GM19372 (cell line): ENCODE measurements at regions not wholly inside any gene's neighbourhood (a gene's known extent, or its start where the extent isn't known, plus 50 kb on each side); places are given as distances from the start of the nearest gene placed in this dataset.

Experiments
- ATAC-seq: cut with Tn5 transposase; IDR thresholded peaks from one replicate; pipeline ENCODE4 v1.9.1; 2021; ENCODE audit warnings: mild to moderate bottlenecking, low read depth, moderate library complexity; ENCODE audit not compliant: unreplicated experiment

DNA sequence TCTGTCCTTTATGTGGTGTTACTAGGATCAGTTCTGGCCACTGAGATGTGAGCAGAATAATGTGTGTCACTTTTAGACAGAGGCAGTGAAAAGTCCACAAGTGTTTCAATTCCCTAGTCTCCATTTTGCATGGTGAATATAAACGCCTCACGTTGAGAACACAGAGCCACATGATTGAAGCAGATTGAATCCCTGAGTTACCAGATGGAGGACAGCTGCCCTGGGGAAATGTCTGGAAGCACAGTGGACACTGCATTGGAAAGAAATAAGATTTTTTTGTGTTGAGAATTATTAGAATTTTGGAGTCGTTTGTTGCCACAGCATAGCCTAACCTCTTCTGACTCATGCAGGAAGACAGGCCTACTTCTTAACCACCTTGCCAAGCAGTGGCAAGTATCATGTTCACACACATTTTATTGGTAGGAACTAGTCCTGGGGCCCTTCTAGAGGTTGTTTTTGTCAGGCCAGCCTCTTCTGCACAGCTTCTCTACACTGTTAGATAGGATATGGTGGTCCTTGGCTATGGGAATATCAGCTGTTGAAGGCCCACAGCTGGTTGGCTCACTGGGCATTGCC is 188.6 kb downstream of the TMEM182 start:
- ATAC-seq: no peak

DNA sequence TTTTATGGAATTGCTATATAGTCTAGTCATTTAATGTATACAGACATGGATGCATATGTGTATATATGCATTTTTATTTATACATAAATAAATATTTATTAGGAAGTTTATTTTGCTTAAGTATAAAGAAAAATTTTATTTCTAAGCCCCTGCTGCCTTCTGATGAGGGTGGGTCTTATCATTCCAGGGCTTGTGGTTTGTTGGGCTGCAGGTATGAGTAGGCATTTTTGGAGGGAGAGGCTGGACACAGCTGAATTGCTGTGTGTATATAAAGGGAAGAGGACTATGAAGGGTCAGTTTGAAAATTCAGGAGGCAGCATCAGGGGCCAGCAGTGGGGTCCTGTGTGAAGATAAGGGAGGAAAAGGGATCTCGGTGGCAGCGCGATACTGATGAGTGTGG is 189.4 kb downstream of the TMEM182 start:
- ATAC-seq: no peak

DNA sequence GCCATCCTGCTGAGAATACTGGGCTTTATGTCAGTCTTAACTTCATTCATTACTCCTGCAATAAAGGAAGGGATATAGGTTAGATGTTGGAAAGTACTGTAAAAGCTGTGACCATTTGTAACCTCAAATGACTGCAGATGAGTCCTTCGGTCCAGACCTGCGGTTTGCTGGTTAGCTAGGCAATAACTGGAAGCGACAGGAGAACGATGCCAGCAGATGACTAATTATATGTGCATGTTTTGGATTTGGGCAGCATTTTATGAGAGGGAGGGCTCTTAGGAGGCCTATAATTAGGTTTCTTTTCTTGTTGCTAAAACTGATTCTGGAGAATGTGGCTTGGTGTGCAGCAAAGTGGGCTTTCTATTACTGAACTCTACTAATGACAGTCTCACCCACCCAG is 205.6 kb downstream of the TMEM182 start:
- no peak for ATAC-seq

DNA sequence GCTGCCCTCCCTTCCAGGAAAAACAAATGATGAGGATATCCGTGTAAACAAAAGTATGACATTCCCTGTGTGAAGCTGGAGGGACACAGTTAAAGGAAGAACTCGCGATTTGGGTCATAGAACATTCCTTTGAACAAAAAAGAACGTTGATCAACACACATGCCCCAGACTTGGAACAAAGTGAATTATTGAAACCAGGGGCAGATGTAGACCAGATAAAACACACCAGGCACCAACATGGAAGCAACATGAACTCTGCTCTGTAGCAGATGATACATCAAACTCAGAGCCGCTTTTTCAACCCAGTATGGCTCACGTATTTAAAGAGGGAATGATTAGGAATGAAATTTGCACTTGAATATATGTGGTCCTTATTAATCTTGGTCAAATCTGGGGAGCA is 206.5 kb downstream of the TMEM182 start:
- ATAC-seq: no peak

DNA sequence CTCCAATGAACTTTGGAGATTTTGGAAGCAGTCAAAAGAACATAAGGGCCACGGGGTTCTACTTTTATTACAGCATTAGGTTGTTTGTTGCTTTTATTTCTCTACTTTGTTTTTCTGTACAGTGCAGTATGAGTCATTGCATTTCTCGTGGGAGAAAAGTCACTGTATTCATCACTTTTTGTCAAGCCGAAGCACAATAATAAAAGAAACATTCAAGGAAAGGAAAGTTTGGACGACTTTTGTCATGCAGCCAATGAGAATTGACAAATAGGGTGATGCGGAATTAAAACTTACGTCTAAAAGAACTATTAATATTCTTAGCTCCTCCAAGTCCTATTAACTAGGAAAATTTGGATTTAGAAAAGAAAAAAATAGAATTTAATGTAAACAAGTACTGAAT is 209.9 kb downstream of the TMEM182 start:
- ATAC-seq: no peak

DNA sequence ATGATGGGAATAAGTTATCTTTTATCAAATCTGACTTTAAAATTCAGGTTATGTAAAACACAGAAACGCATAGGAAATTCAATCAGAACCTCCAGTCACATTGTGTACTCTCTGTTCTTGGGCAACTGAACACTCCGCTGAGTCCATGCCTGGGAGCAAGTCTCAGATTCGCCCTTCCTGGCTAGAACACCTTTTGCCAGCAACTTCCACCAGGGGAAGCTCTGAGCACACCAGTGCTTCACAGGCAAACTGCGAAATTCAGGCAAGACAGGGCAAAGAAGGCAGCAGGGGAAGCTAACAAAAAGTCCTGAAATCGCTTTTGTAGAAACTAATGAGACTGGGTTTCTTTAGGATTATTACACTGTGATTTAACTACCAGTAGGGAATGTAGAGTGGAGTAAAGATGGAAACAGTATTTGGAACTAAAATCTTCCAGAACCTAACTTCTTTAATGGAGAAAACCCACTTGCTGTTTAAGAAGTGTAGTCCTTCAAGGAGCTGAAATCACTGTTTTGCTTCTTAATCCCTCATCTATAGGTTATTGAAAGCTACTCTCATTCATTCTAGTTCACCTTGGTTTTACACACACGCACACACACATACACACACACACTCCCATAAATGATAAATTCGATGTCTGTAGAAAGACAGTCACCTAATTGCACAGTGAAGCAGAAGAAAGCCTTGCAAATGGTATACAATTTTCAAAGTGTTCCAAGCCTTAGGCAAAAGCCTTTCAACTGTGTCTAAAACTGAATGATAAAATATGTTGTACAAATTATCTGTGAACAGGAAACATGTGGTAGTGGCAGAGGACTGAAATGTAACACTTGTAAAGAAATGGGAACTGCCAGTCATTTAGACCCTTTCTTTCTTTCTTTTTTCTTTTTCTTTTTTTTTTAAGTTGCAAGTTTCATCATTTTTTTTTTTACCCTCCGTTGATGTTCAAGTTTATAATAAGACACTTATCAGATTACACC is 214.5 kb downstream of the TMEM182 start:
- peak; percentile 57 for ATAC-seq

DNA sequence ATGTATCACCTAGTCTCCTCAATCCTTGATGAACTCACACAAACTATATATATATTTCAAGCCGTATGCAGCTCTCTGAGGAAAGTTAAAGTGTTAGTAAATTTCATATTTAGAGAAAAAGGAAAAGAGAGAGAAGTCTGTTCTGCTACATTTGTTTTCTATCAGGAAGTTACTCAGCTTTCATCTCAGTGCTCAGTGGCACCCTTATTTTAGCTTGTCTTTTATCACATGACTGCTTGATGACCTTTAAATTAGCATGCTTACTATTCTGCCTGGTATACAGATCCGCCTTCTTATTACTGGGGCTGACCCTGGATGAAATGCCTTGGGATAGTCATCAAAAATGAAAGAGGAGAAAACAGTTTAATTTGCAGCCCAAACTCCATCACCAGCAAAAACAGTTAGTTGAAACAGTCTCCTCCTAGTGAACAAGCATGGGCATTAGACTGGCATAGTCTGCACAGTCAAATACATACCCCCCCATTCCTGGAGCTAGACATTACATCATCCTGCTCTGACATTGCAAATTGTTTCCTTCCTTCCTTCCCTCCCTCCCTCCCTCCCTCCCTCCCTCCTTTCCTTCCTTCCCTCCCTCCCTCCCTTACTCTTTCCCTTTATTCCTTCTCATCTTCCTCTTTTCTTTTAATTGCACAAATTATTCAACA is 215.7 kb downstream of the TMEM182 start:
- ATAC-seq: no peak

DNA sequence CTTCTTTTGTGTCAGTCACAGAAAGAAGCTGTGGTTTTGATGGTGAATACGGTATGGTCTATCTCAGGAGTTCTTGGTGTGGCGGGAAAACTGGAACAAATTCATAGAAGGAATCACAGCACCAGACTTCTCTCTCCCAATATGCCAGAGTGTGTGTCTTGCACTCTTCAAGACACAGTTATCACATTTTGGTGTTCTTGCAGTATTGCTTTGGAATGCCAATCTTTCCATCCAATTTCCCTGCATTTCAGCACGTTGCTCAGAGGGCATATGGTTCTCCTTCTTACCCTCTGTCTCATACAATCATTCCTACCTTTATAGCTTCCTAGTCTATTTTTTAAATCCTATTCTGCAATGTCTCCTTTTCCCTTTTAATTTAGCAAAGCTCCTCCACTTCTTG is 216.3 kb downstream of the TMEM182 start:
- no peak for ATAC-seq

DNA sequence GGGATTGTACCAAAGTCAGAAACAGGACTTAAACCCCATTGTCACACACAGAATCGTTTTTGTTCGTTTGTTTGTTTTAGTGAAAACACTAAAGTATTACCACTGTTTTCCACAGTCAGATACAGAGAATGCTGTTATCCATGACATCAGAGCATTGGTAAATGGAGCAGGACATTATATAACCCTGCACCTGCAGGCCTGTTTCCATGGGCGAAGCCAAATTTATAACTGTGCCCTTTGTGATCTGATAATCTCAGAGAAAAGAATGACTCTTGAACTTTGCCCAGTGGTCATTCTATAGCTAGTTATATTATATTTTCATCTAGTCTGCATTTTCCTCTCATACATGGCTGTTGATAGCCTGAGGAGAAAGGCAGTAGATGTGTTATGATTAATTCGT is 217.6 kb downstream of the TMEM182 start:
- ATAC-seq: no peak

DNA sequence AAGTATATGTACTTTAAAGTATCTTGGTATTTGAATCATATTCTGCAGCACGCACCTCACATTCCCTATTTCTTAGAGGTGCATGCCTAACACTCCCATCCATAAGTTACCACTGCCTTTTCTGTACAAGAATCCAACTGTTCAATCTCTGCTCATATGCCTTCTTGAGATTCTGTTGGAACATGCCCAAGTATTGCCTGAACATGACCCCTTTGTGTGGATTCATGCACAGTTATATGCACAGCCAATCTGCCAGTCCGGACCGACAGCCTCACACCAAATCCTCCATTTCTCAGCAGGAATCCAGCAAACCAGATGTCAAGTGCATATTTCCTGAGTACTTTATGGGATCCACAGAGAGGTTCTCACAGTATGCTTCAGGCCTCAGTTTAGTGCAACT is 222.0 kb downstream of the TMEM182 start:
- no peak for ATAC-seq

DNA sequence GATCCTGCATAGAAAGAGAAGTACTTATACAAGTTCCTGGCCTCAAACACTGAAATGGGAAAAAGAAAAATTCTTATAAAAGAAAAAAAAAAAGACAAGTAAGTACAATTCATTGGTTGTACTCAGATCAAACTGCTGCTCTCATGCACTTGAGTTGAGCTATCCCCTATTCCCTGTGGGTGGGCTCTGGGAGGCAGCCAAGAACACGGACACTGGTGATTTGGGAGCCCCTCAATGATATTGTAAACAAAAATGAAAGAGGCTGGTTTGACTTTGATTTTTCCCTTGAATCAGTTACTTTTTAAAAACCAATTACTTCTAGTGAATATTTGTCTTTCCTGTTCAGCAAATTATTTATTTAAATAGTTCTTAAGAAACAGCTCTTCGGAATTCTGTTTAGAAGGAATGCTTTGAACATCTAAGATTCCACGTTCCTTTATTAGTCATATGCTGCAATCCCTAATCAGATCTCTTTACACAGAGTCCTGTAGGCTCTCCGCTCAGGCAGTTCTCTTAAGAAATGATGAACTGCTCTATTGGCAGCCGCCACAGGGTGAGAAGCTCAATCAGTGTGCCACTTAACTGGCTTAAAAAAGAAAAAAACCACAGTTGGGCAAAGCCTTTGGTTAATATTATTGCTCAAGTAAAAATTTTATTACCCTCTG is 225.1 kb downstream of the TMEM182 start:
- no peak for ATAC-seq

DNA sequence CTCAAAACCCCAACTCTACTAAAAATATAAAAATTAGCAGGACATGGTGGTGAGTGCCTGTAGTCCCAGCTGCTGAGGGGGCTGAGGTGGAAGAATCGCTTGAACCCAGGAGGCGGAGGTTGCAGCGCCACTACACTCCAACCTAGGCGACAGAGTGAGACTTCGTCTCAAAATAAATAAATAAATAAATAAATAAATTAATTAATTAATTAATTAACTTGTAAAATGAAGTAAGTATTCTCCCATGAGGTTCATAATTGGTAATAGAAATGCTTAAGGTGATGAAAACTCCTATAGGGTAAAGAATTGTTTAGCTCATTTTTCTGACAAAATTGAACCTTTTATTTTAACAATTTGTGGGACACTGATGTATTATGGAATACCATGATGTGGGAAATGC is 230.8 kb downstream of the TMEM182 start:
- no peak for ATAC-seq

DNA sequence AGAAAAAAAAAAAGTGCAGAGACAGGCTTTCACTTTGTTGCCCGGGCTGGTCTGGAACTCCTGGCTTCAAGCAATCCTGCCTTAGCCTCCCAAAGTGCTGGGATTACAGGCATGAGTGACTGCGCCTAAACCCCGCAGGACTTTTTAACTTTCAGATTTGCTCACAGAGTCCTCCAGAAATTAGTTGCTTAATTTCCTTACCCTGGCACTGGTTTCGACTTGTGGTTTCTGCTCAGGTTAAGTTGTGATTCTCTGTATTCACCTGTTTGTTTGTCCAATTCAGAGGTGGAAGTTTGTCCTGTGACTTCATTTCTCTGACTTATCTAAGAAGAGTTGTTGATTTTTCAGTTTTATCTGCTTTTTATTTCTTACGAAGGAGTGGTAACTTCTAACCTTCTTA is 238.1 kb downstream of the TMEM182 start:
- ATAC-seq: no peak

DNA sequence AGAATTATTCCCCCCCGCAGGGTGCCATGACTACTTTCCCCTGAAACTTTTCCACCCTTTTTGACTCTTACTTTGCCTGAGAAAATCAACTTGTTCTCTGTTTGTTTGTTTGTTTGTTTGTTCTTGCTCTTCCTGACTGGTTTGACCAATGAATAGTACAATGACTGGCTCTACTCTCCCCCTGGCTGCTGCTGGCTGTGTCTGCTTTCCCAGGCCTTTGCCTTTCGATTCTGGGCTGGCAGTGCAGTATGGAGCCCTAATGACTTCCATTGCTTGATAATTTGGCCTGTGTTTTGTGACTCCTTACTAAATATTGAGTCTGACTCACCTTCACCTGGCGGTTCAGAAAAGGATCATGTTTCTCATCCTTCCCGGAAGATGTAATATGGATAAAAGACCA is 241.1 kb downstream of the TMEM182 start:
- no peak for ATAC-seq

DNA sequence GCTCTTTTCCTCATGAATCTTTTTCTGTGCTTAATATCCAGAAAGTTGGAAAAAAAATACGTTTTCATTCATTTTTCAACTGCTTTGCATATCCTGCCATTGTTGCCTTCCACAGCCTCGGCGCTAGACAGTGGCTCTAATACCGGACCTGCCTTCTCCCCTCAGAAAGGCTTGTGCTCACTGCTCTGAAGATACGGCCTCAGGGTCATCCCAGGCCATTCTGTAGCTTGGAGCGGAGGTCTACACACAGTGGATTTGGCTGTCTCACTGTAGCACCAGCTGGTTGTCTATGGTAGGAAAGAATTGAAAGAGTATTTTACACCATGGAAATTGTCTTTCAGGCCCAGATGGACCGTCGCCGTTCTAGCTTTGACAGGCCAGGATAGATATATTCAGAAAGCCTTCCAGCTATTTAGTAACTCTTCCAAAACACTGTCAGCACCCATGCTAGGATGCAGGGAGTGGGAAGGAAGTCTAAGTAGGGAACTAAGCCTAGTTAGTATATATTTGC is 242.0 kb downstream of the TMEM182 start:
- no peak for ATAC-seq

DNA sequence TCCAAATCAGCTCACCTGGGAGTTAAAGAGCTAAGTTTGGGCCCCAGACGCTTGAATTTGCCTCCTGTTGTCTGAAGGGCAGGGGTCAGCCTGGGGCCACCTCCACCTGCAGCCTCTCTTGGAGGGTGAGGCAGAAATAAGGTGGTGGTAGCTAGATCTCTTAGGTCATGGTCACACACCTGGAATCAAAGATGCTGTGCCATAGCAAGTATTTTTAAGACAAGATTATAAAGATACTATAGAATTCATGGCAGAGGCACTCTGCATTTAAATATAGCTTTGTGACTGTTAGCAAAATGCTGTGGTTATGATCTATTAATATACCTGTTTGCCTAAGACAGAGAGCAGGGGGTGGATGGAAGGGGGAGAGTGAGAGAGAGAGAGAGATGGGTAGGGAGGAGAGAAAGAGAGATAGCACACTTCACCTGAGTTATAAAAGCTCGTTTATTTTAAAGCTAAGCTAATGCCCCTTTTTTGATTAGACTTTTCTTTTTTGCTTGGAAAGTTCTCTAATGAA is 242.7 kb downstream of the TMEM182 start:
- ATAC-seq: no peak

DNA sequence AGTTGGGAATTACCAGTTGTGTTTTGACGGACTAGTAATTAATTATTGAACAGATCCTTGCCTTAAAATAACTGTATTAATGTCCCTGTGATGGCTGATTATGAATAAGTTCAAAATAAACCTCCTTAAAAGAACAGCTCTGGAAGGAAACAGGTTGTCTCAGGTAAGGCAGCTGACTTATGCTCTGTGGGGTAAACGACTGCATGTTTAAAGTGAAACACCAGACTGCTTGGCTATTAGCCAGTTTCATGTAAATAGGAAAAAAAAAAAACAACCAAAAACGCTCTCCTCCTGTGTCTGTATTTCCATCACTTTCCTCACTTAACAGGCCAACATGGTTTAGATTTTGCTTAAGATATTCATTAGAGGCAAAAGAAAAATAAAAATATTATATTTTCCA is 243.6 kb downstream of the TMEM182 start:
- ATAC-seq: no peak

DNA sequence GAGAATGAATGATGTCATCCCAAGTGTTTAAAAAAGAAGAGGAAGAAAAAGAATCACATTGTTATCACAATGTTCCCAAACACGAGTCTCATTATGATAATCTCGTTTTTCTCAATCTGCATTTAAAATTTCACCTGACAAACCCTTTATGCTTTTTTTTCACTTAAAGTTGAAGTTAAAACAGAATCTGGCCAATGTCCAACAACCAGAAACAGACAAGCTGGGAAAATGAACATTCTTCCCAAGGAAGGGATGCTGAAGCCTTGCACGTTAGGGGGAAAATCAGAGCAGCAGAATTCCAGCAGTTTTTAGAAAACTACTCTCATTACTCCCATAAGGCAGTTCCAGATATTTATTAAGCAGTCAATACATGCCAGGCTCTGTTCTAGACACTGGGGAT is 245.3 kb downstream of the TMEM182 start:
- no peak for ATAC-seq

DNA sequence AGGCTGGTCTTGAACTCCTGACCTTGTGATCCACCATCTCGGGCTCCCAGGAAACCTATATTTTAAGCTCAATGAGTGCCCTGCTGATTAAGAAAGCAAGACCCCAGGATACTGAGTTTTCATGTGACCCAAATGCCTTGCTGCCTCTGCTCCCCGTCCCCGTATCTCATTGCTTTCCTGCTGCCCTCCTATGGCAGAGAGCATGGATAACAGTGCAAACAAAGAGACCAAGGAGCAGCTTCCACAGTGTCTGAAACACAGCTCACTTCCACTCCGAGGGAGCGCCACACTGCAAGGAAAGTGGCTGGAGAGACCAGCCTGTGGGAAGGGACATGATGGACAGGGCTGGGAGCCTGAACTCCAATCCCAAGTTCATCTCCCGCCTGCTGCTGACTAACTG is 246.8 kb downstream of the TMEM182 start:
- no peak for ATAC-seq

DNA sequence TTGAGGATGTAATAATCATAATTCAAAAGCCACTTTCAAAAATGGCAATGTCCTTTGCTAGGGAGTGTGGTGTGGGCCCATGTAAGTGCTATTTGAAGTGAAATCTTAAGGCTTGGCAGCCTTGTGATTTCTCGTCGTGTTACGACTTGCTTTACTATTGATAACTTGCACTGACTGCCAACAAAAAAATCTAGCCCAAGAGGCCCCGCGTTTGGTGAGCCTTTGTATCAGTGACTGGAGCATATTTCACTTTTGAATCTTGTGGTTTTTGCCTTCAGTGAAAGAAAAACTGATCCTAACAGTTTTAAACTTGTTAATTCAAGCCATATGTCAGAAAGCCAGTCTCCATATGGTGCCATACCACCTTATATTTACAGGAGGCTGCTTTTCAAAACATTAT is 248.0 kb downstream of the TMEM182 start:
- ATAC-seq: no peak

DNA sequence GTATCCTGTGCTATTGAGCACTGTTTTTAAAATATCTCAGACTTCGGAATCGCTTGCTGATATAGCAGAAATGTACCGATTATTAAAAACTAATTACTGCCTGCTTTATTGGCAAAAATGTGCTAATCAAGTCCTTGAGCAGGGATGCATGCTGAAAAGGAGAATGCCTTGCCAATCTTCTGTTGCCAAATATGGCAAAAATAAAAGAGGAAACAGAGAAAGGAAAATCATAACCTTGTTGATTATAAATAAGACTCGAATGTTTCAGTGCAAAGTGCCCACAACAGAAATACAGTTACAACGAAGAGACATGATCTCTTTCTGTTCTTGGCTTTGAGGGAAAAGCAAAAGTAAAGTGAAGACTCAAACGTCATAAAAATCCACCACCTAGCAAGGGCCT is 248.5 kb downstream of the TMEM182 start:
- ATAC-seq: no peak
